ENCODE measurements at regions not wholly inside any gene's neighbourhood (a gene's known extent, or its start where the extent isn't known, plus 50 kb on each side); places are given as distances from the start of the nearest gene placed in this dataset.

DNA sequence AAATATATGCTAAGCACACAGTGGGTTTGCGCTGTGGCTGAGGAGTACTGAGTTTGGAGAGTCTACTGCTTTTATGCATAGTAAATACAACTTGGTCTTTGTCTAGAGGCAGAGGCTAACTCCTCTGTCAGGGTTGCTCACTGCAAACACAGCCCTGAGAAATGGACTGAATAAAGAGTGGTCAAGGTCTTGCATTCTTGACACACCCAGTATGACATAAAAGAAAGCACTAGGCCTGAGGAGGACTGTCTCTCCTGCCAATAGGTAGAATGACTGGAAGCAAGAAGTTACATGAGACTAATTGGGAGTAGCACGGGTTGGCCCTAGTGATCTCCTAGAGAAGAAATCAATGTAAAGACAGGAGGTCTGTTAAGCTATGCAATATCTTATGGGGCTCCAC is 367.2 kb upstream of the B3GALT2 start:
- TF ChIP-seq EP300 (IDR thresholded peaks at IDR 0.05): no peak
- TF ChIP-seq POLR2A (IDR thresholded peaks at IDR 0.05): no peak
- TF ChIP-seq, protein P1, sequence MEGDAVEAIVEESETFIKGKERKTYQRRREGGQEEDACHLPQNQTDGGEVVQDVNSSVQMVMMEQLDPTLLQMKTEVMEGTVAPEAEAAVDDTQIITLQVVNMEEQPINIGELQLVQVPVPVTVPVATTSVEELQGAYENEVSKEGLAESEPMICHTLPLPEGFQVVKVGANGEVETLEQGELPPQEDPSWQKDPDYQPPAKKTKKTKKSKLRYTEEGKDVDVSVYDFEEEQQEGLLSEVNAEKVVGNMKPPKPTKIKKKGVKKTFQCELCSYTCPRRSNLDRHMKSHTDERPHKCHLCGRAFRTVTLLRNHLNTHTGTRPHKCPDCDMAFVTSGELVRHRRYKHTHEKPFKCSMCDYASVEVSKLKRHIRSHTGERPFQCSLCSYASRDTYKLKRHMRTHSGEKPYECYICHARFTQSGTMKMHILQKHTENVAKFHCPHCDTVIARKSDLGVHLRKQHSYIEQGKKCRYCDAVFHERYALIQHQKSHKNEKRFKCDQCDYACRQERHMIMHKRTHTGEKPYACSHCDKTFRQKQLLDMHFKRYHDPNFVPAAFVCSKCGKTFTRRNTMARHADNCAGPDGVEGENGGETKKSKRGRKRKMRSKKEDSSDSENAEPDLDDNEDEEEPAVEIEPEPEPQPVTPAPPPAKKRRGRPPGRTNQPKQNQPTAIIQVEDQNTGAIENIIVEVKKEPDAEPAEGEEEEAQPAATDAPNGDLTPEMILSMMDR (IDR thresholded peaks at IDR 0.05): no peak
